HCT116 (cell line): ENCODE measurements at regions not wholly inside any gene's neighbourhood (a gene's known extent, or its start where the extent isn't known, plus 50 kb on each side); places are given as distances from the start of the nearest gene placed in this dataset.

Experiments
- CTCF ChIP-seq, 3 experiments: fragments of 200-600 bp in 1 of 3; sonication (generic) in 1 of 3; IDR thresholded peaks in 2 of 3; conservative IDR thresholded peaks in 1 of 3; 2 replicates each; pipeline ENCODE4 v1.5.1; 2012 to 2017; ENCODE audit warnings: low read depth in 2 of 3, low read length in 2 of 3, antibody characterized with exemption in 1 of 3, borderline replicate concordance in 1 of 3, control low read depth in 1 of 3, mild to moderate bottlenecking in 1 of 3, mixed read lengths in 1 of 3, mixed run types in 1 of 3, moderate library complexity in 1 of 3; ENCODE audit not compliant: insufficient read depth in 1 of 3
- EZH2phosphoT487 ChIP-seq: fragments of 200-600 bp; IDR thresholded peaks from 2 replicates; pipeline ENCODE4 v1.6.1; 2018; ENCODE audit warnings: antibody characterized with exemption, borderline replicate concordance
- POLR2A ChIP-seq: IDR thresholded peaks from 2 replicates; pipeline ENCODE4 v1.7.0; 2011; ENCODE audit warnings: borderline replicate concordance; ENCODE audit not compliant: insufficient read depth, insufficient read length; ENCODE audit errors: extremely low read depth

- TF ChIP-seq CTCF (IDR thresholded peaks at IDR 0.05 in 2 of 3, conservative IDR thresholded peaks at IDR 0.05 in 1 of 3; ENCODE audit: borderline replicate concordance in 1 of 3, insufficient read depth in 1 of 3, low read depth in 2 of 3, low read length in 2 of 3): no peak
- no peak for TF ChIP-seq EZH2phosphoT487
- no peak for TF ChIP-seq POLR2A
Observed at GRCh38 chr16:80407265-80407987, 133.4 kb upstream of the DYNLRB2 start.
